ENCODE measurements at regions not wholly inside any gene's neighbourhood (a gene's known extent, or its start where the extent isn't known, plus 50 kb on each side); places are given as distances from the start of the nearest gene placed in this dataset.

DNA sequence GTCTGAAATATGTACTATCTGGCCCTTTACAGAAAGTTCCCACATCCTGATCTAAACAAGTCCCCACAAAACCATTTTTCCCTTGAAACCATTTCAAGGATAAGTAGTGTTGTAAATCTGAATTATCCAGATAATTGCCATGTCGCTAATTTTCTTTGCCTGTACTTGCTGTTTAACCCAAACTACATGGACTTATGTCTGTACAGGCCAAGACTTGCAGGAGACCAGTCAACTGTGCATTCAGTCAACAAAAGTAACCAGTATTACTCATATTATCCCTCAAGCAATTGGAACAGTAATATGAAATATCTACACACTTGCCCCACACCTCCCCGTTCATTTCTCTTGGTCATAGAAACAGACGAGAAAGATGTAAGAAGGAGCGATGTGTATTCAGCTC is 347.8 kb upstream of the NFE2L3 start:
- no peak for DNase-seq (ENCODE audit: low read depth)
- H3K4me3 ChIP-seq (ENCODE audit: low read depth, low read length): no peak overlapping the region
- no peak for TF ChIP-seq CTCF (conservative IDR thresholded peaks at IDR 0.05; ENCODE audit: low read depth, low read length)

DNA sequence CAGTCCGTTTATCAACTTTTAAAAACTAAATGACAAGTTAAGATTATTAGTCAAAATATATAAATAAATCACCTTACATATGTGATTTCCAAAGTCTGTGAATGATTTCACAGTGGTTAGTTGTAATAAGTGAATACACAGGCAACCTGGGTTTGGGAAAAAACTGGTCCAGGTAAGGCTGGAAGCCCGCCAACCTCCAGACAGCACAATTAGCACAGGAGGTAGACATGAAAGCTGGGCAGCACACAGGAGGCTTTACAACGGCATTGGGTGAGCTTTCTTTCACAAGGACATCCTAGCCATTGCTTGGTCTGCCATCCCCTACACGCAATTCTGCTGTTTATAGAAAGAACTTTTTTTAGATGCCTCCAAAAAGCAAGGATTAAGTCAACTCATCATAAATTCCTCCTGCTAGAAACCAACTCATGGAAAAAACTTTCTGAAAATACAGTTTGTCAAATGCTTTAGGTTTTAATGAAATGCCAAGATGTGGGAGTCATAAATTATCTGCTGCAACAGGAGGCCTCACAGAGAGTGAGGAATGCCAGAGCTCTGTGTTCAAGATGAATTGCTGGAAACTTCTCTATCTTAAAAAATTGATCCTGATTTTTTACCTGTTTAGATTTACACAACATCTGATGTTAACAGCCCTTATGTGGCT is 346.8 kb upstream of the NFE2L3 start:
- peak; percentile 67 for DNase-seq (ENCODE audit: low read depth)
- no peak for TF ChIP-seq CTCF (conservative IDR thresholded peaks at IDR 0.05; ENCODE audit: low read depth, low read length)
- no peak overlapping the region for H3K4me3 ChIP-seq (ENCODE audit: low read depth, low read length)

DNA sequence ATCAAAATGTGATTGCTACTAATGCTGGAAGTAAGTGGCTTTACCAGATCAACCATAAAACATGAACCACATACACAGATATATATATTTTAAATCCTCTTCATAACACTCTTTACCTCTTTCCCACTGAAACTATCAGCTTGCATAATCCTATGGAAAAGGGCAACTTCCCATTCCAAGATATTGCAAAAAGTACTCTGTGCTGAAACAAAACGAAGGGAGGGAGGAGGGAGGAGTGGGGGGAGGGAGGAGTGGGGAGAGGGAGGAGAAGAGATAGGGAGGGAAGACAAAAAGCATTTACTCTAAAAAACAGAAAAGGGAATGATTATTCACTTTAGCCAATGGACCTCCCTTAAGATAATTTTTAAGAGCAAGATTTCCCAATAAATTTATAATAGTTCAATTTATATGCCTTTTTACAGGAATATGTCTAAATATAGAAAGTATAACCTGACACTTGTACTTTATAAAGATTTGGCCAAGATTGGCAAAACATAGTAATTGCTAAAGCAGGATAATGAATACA is 344.8 kb upstream of the NFE2L3 start:
- no peak for TF ChIP-seq CTCF (conservative IDR thresholded peaks at IDR 0.05; ENCODE audit: low read depth, low read length)
- no peak overlapping the region for H3K4me3 ChIP-seq (ENCODE audit: low read depth, low read length)
- DNase-seq (ENCODE audit: low read depth): no peak

DNA sequence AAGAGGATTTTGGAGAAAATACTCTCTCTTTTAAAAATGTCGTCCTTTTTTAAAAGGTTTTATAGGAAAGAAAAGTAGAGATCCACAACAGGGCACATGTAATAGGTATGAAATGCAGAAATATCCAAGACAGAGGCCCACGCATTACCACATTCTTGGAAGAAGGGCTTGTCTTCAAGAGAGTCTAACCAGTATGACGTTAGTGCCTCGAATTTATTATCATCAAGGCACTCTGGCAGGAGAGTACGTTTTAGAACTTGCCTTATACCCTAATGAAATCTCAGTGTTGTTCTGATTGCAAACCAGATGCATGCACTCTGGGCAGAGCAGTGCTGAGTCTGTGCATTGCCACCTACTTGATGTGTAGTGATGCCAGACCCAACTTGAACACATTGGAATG is 342.6 kb upstream of the NFE2L3 start:
- DNase-seq (ENCODE audit: low read depth): no peak
- TF ChIP-seq CTCF (conservative IDR thresholded peaks at IDR 0.05; ENCODE audit: low read depth, low read length): no peak
- H3K4me3 ChIP-seq (ENCODE audit: low read depth, low read length): no peak overlapping the region

GRCh38 chr7:25812086-25812850 is 339.7 kb upstream of the NFE2L3 start:
- TF ChIP-seq CTCF (conservative IDR thresholded peaks at IDR 0.05; ENCODE audit: low read depth, low read length): no peak
- no peak for DNase-seq (ENCODE audit: low read depth)
- no peak overlapping the region for H3K4me3 ChIP-seq (ENCODE audit: low read depth, low read length)

- no peak overlapping the region for H3K4me3 ChIP-seq (ENCODE audit: low read depth, low read length)
- DNase-seq (ENCODE audit: low read depth): no peak
- TF ChIP-seq CTCF (conservative IDR thresholded peaks at IDR 0.05; ENCODE audit: low read depth, low read length): no peak
These were observed 338.6 kb upstream of the NFE2L3 start for GRCh38 chr7:25813381-25813780.

Measured in choroid plexus epithelial cell (primary cell).